ENCODE measurements at regions not wholly inside any gene's neighbourhood (a gene's known extent, or its start where the extent isn't known, plus 50 kb on each side); places are given as distances from the start of the nearest gene placed in this dataset.

DNA sequence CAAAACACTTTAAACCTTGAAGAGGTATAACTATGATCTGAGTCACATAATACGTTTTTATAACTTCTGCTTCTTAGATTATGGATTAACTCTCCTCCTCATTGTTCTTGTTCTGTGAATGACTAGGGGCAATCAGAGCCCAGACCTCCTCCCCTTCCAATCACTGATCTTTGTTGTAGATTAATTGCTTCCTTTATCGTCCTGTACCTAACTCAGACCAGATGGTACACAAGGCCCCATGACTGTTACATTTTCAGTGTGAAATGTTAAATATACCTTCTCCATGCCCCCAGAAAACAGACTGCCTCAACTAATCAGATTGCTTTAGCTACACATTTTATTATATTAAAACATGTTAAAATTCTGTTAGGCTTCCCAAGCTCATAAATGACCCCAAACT is 211.7 kb downstream of the RNF152 start:
- DNase-seq (ENCODE audit: low read depth), result no peak
- TF ChIP-seq, protein P1, sequence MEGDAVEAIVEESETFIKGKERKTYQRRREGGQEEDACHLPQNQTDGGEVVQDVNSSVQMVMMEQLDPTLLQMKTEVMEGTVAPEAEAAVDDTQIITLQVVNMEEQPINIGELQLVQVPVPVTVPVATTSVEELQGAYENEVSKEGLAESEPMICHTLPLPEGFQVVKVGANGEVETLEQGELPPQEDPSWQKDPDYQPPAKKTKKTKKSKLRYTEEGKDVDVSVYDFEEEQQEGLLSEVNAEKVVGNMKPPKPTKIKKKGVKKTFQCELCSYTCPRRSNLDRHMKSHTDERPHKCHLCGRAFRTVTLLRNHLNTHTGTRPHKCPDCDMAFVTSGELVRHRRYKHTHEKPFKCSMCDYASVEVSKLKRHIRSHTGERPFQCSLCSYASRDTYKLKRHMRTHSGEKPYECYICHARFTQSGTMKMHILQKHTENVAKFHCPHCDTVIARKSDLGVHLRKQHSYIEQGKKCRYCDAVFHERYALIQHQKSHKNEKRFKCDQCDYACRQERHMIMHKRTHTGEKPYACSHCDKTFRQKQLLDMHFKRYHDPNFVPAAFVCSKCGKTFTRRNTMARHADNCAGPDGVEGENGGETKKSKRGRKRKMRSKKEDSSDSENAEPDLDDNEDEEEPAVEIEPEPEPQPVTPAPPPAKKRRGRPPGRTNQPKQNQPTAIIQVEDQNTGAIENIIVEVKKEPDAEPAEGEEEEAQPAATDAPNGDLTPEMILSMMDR (conservative IDR thresholded peaks at IDR 0.05; ENCODE audit: low read depth, low read length), result no peak
- H3K4me3 ChIP-seq (ENCODE audit: low read depth, low read length), result no peak overlapping the region

DNA sequence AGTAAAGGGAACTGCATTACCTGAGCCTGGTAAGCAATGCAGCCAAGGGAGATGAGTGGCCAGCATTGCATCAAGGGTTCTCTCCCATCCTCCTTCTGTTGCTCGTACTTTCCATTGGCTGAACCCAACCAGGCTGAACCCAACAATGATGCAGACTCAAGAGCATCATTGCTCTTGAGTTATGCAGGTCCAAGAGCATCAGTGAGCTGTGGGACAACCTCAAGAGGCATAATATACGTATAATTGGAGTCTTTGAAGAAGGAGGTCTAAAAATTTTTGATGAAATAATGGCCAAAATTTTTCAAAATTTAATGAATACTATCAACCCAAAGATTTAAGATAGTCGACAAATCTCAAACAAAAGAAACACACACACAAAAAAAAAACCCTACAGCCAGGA is 213.0 kb downstream of the RNF152 start:
- no peak overlapping the region for H3K4me3 ChIP-seq (ENCODE audit: low read depth, low read length)
- DNase-seq (ENCODE audit: low read depth), result no peak
- TF ChIP-seq, protein P1 (conservative IDR thresholded peaks at IDR 0.05; ENCODE audit: low read depth, low read length), result no peak

DNA sequence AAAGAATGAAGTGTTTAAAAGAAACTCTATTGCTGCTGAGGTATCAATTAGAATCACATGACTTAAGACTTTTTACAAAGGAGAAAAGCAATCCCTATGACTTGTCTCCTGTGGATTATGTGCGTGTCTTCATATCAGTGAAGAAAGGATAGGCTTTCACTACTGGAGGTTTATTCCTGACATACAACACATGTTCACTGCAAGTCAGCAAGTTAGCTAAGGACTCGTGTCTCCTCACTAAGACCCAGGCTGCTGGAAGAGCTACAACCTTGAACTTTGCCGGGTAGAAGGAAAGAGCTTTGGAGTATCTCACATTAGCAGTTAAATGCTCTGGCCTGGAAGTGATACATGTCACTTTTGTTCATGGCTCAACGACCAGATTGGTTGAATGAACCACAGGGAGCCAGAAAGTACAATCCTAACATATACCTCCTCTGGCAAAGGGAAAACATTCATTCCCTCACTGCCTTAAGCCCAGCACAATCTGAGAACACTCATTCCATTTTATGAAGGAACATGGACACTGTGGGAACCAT is 215.3 kb downstream of the RNF152 start:
- TF ChIP-seq, protein P1 (conservative IDR thresholded peaks at IDR 0.05; ENCODE audit: low read depth, low read length), result no peak
- no peak overlapping the region for H3K4me3 ChIP-seq (ENCODE audit: low read depth, low read length)
- no peak for DNase-seq (ENCODE audit: low read depth)

DNA sequence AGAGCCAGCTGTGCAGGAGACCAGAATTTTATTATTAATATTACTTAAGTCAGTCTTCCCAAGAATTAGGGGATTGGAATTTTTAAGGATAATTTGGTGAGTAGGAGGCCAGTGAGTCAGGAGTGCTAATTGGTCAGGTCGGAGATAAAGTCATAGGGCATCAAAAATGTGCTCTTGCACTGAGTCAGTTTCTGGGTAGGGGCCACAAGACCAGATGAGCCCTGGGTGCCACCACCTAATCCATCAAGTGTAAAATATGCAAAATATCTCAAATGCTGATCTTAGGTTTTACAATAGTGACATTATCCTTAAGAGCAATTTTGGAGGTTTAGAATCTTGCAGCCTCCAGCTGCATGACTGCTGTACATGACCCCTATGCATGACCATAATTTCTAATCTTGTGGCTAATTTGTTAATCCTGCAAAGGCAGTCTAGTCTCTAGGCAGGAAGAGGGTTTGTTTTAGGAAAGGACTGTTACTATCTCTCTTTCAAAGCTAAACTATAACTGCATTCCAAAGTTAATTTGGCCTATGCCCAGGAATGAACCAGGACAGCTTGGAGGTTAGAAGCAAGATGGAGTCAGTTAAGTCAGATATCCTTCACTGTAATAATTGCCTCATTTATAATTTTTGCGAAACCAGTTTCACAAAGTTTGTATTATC is 215.9 kb downstream of the RNF152 start:
- TF ChIP-seq, protein P1 (conservative IDR thresholded peaks at IDR 0.05; ENCODE audit: low read depth, low read length), result no peak
- DNase-seq (ENCODE audit: low read depth), result no peak
- no peak overlapping the region for H3K4me3 ChIP-seq (ENCODE audit: low read depth, low read length)

DNA sequence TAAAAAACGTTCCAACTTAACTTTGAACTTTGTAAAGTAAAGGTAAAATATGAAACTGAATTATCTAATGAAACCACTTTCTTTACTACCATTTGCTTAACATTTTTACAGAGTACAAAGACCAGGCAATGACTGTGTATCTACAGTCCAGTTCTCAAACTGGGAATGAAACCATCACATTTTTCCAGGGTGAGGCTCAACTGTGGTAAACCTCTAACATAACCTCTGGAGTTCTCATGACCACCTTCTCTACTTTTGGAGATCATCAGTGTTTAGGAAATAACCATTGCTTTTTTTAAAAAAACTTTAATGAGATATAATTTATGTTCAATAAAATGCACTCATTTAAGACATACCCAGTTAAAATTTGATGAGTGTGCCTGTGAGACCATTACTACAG is 223.5 kb downstream of the RNF152 start:
- H3K4me3 ChIP-seq (ENCODE audit: low read depth, low read length), result no peak overlapping the region
- TF ChIP-seq, protein P1 (conservative IDR thresholded peaks at IDR 0.05; ENCODE audit: low read depth, low read length), result no peak
- no peak for DNase-seq (ENCODE audit: low read depth)

DNA sequence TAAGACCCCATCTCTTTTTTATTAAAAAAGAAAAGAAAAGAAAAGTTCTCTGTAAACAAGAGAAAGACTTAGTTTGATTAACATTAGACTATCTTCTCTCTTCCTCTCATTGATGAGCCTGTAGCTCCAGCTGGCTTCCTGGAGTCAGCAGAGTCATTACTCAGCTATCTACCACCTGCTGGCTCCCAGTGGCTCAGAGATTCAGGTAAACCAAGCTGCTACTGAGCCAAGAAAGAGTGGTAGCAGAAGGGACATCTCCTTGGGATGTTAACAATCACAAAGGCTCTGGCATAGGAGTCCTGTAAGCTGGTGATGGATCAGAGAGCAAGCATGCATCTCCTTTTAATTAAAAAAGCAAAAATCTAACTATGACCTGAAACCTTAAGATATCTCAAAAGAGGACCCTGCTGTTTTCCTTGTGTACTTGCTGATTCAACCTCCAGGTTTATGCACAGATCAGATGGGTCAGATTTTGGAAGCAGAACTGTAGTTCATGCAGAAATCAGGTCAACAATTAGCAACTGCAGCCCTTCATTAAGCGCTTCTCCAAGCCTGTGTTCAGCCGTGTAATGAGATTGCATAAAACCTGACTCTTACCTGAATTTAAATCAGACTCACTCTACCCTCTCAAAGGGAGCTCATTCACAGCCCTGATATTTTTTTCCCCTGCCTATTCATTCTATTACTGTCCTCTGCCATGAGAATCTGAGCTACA is 225.8 kb downstream of the RNF152 start:
- TF ChIP-seq, protein P1 (conservative IDR thresholded peaks at IDR 0.05; ENCODE audit: low read depth, low read length), result no peak
- no peak for DNase-seq (ENCODE audit: low read depth)
- no peak overlapping the region for H3K4me3 ChIP-seq (ENCODE audit: low read depth, low read length)
